HG03521 (cell line): ENCODE measurements at regions not wholly inside any gene's neighbourhood (a gene's known extent, or its start where the extent isn't known, plus 50 kb on each side); places are given as distances from the start of the nearest gene placed in this dataset.
"Not testable (repeated sequence)": the region's sequence is repeated elsewhere in the genome, so short reads cannot be mapped to it uniquely, and the experiment has no call there.

ENCODE experiments used
- ATAC-seq: cut with Tn5 transposase; IDR thresholded peaks from one replicate; pipeline ENCODE4 v1.9.1; 2021; ENCODE audit warnings: mild to moderate bottlenecking, moderate library complexity; ENCODE audit not compliant: unreplicated experiment

DNA sequence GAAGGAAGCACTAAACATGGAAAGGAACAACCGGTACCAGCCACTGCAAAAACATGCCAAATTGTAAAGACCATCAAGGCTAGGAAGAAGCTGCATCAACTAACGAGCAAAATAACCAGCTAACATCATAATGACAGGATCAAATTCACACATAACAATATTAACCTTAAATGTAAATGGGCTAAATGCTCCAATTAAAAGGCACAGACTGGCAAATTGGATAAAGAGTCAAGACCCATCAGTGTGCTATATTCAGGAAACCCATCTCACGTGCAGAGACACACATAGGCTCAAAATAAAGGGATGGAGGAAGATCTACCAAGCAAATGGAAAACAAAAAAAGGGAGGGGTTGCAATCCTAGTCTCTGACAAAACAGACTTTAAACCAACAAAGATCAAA is 126.3 kb upstream of the CAV2 start:
- not testable (repeated sequence) for ATAC-seq

DNA sequence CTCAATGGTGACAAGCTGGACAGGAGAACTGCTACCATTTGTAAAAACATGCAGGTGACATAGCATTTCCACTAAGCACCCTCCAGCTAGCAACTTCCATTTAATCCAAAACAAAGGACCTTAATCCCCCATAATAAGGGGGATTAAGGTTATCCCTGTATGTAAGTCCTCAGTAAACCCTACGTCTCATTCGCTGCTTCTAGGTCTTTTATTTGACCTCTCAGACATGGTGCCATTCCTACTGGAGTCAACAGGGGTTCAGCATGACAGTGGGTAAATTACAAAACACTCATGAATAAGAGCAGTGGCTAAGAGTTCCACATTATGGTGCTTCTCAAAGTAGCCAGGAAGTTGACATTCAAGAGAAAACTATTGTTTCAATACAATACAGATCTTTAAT is 121.8 kb upstream of the CAV2 start:
- ATAC-seq: no peak

DNA sequence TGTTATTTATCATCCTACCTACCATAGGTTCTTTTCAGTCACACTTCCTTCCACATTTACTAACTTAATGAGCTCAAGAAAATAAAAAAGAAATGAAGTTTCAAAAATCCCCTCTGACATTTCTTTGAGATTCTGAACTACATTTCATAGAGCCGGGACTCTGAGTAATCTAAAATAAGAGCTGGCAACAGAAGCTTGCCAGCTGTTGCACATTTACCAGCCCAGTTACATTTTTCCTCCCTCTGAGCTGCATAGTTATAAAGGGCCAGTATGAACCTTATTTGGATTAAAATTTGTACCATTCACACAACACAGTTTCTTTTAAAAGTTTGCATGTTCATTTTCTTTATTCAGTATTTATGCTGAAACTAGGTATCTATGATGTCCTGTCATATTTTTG is 119.5 kb upstream of the CAV2 start:
- no peak for ATAC-seq

DNA sequence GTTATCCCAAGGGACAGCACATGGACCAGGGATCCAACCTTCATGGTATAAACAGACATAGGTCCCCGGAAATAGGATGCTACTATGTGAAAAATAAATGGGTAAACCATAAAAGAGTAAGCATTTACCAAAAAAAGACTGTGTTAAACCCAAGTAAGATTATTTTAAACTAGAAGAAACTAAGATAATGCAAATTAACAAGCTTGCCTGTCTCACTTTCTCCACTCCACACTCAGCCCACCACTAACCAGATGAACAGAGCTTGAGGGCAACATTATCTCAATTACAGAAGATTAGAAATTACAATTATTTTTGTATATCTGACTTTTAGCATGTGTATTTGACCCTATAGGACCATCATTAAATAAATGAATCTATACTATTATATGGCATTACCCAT is 117.2 kb upstream of the CAV2 start:
- no peak for ATAC-seq

DNA sequence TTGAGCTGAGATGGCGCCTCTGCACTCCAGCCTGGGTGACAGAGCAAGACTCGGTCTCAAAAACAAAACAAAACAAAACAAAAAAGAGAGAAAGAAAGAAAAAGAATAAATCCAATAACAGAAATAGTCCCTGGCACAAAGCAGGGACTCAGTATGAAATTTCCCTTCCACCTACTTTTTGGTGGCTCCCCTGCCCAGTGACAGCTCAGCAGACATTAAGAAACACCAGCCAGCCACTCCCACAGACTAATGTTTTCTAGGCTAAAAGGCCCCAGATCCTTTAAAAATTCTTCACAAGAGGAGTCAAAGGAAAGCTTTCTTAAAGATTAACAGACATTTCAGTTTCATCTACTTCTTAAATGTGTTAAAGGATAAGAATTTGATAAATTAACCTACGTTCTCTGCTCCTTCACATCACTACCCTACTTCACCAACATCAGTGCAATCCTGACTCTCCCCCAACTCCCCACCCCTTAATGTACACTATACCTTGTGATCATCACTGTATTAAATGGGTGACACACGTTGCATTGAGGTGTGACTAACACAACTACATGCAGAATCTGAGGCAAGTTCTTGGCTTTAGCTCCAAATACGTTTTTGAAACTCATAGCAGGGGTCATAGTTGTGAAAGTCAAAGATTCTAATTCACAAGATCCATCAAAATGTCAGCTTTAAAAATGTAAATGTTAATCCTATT is 114.5 kb upstream of the CAV2 start:
- no peak for ATAC-seq

DNA sequence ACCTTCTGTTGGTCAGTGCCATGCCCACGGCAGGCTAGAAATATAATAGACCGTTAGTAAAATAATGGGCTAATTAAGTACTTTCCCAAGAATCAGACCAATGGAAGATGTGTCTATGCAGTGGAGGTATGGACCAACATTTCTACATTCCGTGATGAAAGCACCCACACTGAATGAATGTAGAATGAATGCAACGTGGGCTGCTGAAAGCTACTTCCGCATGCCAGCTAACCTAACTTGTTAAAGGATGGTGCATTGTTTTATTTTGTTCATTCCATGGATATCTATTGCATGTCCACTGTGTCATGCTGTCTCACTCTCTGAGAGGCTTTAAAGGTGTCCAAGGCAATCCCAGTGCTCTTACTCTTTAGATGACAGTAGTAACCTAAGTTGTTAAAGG is 112.9 kb upstream of the CAV2 start:
- no peak for ATAC-seq

DNA sequence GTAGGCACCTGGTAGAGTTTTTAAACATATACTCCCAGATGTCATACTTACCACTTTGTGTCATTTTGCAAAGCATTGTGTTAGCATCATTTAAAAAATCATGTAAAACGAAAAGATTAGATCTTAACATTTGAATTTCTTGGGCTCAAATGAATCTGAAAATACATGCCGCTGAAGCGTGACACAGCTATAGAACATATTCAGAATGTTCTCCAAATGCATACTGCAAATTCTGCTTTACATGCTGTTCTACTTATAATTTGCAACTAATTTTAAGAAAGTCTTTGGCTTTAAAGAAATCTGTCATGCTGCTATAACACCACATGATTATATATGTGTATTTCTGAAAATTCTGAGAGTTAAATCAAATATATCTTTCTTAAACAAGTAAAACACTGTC is 109.2 kb upstream of the CAV2 start:
- ATAC-seq: no peak

DNA sequence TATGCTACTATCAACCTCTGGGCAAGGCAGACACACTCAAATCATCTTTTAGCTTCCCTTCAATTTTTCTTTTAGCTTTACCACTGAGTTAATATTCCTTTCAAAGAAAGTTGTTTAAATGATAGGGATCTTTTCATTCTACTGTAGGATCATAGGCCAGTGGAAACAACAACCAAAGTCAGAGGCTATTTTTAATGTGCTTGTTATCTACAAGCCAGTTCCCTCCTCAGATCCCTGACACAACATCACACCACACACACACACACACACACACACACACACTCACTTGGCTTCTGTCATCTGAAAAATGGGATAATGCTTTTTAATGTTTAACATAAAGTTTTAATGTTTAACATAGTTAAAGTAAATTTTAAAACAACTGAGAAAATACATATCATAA is 106.7 kb upstream of the CAV2 start:
- ATAC-seq: no peak

DNA sequence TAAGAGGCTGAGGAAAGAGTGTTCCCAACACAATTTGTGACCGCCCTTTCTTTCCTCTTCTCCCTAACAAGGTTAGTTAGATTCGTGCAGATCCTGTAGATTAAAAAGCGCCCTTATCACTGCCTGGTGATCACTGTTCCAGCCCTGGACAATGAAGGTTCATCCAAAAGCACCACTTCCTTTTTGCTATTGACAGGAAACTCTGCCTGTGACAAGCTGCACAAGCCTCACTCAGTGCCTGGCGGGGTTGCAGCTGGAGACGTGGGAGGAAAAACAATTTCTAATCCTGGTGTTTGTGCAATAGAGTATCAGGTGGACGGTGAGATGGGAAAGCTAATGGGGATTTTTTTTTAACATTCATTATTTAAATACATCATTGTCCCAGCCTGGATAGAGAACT is 105.9 kb upstream of the CAV2 start:
- no peak for ATAC-seq

DNA sequence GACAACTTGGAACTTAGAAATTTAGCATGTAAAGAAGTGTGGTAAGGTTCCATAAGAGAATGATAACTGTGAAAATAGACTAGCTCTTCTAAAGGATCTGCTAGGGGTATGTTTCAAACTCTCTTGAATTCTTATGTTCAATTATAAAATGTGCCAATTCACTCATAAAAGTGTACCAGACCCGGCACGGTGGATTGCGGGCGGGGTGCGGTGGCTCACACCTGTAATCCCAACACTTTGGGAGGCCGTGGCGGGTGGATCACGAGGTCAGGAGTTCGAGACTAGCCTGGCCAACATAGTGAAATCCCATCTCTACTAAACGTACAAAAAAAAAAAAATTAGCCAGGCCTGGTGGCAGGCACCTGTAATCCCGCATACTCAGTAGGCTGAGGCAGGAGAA is 105.4 kb upstream of the CAV2 start:
- ATAC-seq: no peak

DNA sequence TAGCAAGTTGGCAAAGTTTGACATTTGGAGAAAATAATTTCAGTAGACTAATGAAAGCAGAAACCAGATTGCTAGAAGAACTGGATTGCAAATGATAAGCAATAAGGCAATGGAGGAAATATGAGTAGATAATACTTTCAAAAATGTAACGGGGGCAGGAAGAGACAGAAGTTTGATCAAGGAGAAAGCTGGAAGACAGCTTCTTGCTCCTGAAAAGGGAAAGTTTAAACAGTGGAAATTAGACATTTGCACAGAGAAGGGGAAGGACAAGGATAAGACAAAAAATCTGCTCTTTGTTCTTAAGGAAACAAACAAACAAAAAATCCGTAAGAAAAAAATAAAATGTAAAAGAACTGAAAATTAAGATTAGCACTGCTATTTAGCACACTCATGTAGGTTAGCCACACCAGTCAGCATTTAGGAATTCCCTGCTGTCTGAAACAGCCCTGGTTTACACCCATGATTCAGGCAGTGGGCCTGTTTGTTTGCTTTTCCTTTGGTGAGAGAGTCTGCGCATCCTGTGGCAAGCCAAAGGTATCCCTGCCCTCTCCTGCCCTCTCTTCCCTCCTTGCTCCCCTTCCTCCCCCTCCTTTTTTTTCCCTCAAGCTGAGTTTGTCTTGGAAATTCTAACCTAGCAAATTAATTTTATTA is 104.3 kb upstream of the CAV2 start:
- ATAC-seq: no peak

DNA sequence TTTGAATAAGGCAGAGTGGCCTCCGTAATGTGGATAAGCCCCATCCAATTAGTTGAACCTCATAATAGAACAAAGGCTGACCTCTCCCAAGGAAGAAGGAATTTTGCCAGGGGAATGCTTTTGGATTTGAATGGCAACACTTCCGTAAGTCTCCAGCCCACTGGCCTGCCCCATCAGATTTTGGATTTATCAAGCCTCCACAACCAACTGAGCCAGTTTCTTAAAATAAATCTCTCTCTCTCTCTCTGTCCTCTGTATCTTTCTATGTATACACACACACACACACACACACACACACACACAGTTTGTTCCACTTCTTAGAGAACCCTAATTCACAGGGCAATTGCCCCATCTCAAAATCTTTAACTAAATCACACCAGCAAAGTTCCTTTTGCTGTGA is 100.9 kb upstream of the CAV2 start:
- ATAC-seq: no peak

DNA sequence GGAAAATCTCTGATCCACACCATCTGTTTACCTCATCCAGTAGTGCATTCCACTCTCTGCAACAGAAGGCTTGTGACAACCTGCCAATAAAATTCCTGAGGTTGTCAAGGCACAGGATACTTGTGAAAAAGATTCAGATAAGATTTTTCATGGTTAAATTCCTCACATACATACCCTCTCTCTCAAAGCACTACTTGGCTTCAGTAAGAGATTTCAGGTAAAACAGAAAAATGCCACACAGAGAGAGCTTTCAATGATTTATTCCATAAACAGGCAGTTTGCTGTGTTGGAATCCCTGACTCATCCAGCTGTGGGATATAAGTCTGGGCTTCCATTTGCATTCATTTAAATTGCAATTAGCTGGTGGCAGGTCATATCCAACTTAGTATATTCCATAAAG is 99.7 kb upstream of the CAV2 start:
- no peak for ATAC-seq

DNA sequence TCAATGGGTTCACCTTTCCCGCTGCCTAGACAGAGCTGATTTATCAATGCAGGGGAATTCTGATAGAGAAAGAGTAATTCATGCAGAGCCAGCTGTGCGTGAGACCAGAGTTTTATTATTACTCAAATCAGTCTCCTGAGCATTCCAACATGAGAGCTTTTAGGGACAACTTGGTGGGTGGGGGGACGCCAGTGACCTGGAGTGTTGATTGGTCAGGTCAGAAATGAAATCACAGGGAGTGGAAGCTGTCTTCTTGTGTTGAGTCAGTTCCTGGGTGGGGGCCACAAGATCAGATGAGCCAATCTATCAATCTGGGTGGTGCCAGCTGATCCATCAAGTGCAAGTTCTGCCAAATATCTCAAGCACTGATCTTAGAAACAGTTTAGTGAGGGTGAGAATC is 99.0 kb upstream of the CAV2 start:
- no peak for ATAC-seq

DNA sequence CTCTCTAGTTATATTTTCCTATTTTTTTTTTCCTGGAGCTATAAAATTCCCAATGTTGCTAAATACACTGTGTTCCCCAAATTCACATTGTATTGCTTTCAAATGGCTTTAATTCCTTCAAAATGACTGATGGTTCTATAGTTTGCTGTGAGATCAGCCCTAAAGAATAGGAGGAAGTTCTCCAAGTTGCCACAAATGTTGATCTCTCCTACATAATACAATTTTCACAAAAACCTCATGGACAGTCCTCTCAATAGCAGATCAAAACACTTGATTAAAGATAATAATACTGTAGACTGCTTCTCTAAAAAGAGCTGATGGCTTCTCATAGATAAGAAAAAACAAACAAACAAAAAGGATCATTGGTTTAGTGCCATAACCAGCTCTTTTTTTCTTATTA is 97.8 kb upstream of the CAV2 start:
- no peak for ATAC-seq

DNA sequence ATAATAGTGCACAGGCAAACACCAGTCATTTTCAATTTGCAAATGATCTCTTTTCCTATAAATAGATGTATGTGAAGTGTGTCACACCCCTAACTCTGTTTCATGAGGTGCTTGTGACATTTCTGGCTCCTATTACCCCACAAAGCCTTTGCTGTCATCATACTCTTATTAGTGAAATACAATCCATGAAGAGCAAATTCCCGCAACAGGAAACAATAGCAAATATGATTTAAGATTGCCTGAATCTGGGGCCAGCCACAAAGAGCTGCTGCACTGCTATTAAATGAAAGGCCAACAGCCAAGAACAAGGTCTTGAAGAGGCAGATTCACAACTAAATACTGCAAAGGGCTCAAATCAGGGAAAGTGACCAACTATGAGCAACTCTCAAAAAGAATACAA is 96.3 kb upstream of the CAV2 start:
- no peak for ATAC-seq

DNA sequence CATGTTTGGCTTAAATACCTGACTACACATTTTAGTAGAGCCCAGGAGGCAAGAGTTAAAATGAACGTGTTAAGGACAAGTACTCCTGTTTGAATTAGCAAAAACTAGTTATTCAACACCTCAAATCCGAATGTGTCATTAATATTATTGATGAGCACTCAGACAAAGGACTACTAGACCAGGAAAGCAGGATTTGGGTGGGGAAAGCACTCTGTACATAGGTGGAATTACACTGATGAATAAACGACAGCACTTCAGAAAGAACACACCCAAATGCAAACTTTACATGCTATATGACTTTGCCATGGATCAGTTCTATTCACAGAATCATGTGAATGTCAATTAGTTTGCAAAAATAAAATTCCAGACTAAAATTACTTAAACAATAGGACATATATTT is 95.1 kb upstream of the CAV2 start:
- no peak for ATAC-seq

DNA sequence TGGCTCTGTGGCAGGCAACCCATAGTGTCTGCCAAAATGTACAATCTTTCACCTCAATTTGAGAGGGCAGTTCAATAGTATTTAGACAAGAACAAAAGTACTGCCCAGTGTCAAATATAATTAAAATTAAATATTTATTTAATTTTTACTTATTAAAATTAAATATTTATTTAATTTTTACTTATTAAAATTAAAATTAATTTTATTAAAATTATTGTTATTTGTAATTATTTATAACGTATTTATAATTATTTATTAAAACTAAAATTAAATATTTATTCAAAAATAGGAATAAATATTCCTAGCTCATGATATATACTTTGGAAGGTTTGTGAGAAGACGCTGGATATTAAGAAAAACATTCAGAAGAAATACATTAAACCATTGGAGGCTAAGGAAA is 93.7 kb upstream of the CAV2 start:
- no peak for ATAC-seq

DNA sequence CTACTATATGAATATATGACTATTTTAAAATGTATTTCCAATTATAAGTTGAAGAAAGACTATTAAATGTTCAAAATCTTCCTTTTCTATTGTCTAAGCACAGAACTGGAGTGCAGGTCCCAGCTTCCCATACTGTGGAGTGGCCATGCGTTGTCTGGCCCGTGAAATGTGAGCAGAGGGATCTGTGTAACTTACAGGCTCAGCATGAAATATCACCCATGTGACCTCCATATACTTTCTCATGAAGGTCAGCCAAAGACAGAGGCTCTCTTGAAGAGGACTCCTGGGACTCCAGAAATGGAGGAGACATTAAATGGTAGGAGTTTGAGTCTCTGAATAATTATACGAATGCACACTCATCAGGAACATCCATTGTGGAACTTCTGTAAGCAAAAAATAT is 92.4 kb upstream of the CAV2 start:
- ATAC-seq: no peak

DNA sequence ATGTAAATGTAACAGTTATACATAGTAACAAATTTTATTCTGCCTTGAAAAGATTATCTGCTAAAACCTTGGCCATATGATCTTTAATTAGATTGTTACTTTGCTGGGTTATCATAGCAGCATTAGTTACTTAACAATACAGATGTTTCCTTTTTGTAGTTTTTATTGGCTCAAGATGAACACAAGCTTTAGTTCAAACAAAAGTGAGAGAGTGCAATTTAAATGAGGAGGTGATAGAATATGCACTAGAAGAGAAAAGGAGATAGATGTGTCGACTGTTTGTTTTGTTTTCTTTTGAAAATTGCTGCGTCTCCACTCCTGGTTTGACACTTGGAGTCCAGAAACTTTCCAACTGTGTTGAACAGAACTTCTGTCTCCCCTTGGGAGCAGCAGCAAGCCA is 91.4 kb upstream of the CAV2 start:
- ATAC-seq: no peak

DNA sequence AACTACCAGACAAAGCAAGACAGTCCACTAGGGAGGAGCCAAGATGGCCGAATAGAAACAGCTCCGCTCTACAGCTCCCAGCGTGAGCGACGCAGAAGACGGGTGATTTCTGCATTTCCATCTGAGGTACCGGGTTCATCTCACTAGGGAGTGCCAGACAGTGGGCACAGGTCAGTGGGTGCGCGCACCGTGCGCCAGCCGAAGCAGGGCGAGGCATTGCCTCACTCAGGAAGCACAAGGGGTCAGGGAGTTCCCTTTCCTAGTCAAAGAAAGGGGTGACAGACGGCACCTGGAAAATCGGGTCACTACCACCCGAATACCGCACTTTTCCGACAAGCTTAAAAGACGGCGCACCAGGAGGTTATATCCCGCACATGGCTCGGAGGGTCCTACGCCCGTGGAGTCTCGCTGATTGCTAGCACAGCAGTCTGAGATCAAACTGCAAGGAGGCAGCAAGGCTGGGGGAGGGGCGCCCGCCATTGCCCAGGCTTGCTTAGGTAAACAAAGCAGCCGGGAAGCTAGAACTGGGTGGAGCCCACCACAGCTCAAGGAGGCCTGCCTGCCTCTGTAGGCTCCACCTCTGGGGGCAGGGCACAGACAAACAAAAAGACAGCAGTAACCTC is 90.6 kb upstream of the CAV2 start:
- not testable (repeated sequence) for ATAC-seq

DNA sequence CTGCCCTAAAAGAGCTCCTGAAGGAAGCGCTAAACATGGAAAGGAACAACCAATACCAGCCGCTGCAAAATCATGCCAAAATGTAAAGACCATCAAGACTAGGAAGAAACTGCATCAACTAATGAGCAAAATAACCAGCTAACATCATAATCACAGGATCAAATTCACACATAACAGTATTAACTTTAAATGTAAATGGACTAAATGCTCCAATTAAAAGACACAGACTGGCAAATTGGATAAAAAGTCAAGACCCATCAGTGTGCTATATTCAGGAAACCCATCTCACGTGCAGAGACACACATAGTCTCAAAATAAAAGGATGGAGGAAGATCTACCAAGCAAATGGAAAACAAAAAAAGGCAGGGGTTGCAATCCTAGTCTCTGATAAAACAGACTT is 88.8 kb upstream of the CAV2 start:
- ATAC-seq: not testable (repeated sequence)
